Caco-2 (cell line): ENCODE measurements at regions not wholly inside any gene's neighbourhood (a gene's known extent, or its start where the extent isn't known, plus 50 kb on each side); places are given as distances from the start of the nearest gene placed in this dataset.
"Not testable (repeated sequence)": the region's sequence is repeated elsewhere in the genome, so short reads cannot be mapped to it uniquely, and the experiment has no call there.

ENCODE experiments used
- BruUV-seq: library from RNA; stranded (reverse); fragments of 400-500 nt; replicated peaks from 2 replicates; lab custom pipeline; 2021; lab: Mats Ljungman, UMichigan
- CTCF ChIA-PET: fragments of 300-600 bp; sonication (Branson Sonifier 250); formaldehyde crosslinking; loops from one replicate; lab custom pipeline; 2022; ENCODE audit warnings: antibody characterized with exemption; lab: Charles Lee
- POLR2A ChIA-PET: fragments of 300-600 bp; sonication (Branson Sonifier 250); formaldehyde crosslinking; loops from one replicate; lab custom pipeline; 2022; ENCODE audit warnings: antibody characterized with exemption; lab: Charles Lee
- DNase-seq, 2 experiments: peaks; one replicate each; pipeline versions ENCODE4 v3.0.0 to v3.0.0-alpha.2; 2020 to 2022
- H3K27me3 ChIP-seq: replicated peaks from 2 replicates; pipeline ENCODE4 v1.6.0; 2011; ENCODE audit warnings: low read length; ENCODE audit not compliant: control insufficient read depth, insufficient read depth
- H3K36me3 ChIP-seq: 2 replicates; pipeline ENCODE4 v1.5.1; 2011; ENCODE audit warnings: low read length; ENCODE audit not compliant: control insufficient read depth, insufficient read depth
- H3K4me1 ChIP-seq: fragments of 250-450 bp; sonication (Bioruptor Pico); 2 replicates; pipeline ENCODE4 v1.5.1; 2020; ENCODE audit warnings: mild to moderate bottlenecking
- H3K4me3 ChIP-seq: 2 replicates; pipeline ENCODE4 v1.5.1; 2011; ENCODE audit warnings: low read depth, mild to moderate bottlenecking, control low read depth, low read length
- H3K9me3 ChIP-seq: fragments of 250-450 bp; sonication (Bioruptor Pico); 2 replicates; pipeline ENCODE4 v1.5.1; 2020; ENCODE audit warnings: mild to moderate bottlenecking, moderate library complexity
- H3K27ac Mint-ChIP-seq: one replicate; pipeline ENCODE4 v1.8.0; 2022; ENCODE audit warnings: mixed read lengths; ENCODE audit not compliant: unreplicated experiment
- H3K27me3 Mint-ChIP-seq: one replicate; pipeline ENCODE4 v1.8.0; 2022; ENCODE audit warnings: mixed read lengths; ENCODE audit not compliant: insufficient read depth, unreplicated experiment
- H3K36me3 Mint-ChIP-seq: one replicate; pipeline ENCODE4 v1.8.0; 2022; ENCODE audit warnings: mild to moderate bottlenecking, mixed read lengths; ENCODE audit not compliant: insufficient read depth, unreplicated experiment
- H3K4me1 Mint-ChIP-seq: one replicate; pipeline ENCODE4 v1.8.0; 2022; ENCODE audit warnings: low read depth, mixed read lengths; ENCODE audit not compliant: unreplicated experiment
- H3K4me3 Mint-ChIP-seq: one replicate; pipeline ENCODE4 v1.8.0; 2022; ENCODE audit warnings: mild to moderate bottlenecking, moderate library complexity, mixed read lengths; ENCODE audit not compliant: unreplicated experiment
- H3K9me3 Mint-ChIP-seq: one replicate; pipeline ENCODE4 v1.8.0; 2022; ENCODE audit warnings: mixed read lengths; ENCODE audit not compliant: unreplicated experiment
- intact Hi-C: fragments of 100-400 bp; cut with micrococcal nuclease; formaldehyde crosslinking; loops from one replicate; pipeline ENCODE4 v1.10.0; 2022; ENCODE audit not compliant: unreplicated experiment
- TF ChIP-seq, protein P1 (sequence below), 2 experiments: fragments of 200-600 bp in 1 of 2; IDR thresholded peaks; 1 replicate in 1 of 2; 2 replicates in 1 of 2; pipeline versions ENCODE4 v1.5.1 to v1.8.0; 2011 to 2022; ENCODE audit warnings: antibody characterized with exemption in 1 of 2, control low read depth in 1 of 2, inconsistent platforms in 1 of 2, low read depth in 1 of 2, low read length in 1 of 2, mild to moderate bottlenecking in 1 of 2, moderate library complexity in 1 of 2; ENCODE audit not compliant: insufficient read depth in 1 of 2, severe bottlenecking in 1 of 2, unreplicated experiment in 1 of 2

DNA sequence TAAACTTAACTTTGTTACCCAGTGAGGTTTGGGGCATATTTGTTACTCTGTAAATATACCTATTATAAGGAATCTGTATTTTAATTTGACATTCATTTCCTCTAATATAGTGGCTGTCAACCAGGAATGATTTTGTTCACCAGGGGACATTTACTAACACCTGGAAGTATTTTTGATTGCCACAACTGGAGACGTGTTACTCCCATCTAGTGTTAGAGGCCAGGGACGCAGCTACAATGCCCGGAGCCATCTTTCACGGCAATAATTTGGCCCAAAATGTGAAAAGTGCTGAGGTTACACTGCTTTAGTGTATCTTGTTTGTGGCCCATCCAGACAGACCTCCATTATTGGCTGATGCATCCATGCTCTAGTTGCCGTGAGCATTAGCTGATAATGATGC lies 881.3 kb upstream of the ATXN7L3B start:
- no peaks in the 10 kb centered on the region for H3K9me3 Mint-ChIP-seq
- no peak for DNase-seq

DNA sequence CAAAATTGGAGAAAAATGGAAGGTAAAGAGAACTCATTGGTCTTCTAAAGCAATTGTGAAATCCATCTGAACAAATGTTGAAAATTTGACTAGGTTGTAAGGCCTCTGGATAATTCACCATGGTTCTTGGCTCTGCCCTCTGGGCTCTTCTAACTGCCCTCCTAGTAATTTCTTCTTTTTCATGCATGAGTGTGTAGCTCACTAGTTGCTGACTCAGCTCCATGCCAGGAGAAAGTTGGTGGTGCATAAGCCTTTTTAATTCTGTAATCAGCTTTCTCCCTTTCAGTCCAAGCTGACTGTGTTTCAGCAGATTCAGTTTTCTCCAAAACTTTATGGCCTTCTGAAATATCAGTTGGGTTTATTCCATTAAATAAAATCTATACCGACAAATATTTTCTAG lies 877.8 kb upstream of the ATXN7L3B start:
- Mint-ChIP-seq H3K4me3 (no peak overlapping the region), H3K27me3 (no peaks in the 10 kb centered on the region), H3K9me3 (no peaks in the 10 kb centered on the region), H3K27ac (no peak overlapping the region), H3K4me1 (no peaks in the 10 kb centered on the region), H3K36me3 (no peaks in the 10 kb centered on the region)
- H3K27me3 ChIP-seq: no peaks in the 10 kb centered on the region
- DNase-seq: no peak
- H3K36me3 ChIP-seq: no peaks in the 10 kb centered on the region
- H3K4me1 ChIP-seq: no peaks in the 10 kb centered on the region
- no peaks in the 10 kb centered on the region for H3K9me3 ChIP-seq
- no peak overlapping the region for H3K4me3 ChIP-seq
- ChIA-PET CTCF (no interaction called here), POLR2A (interaction anchor here (0.6 kb wide), 1 partner anchor 715 kb away, joined by 3 read pairs; no protein-coding TSS in a partner anchor)
- TF ChIP-seq, protein P1, sequence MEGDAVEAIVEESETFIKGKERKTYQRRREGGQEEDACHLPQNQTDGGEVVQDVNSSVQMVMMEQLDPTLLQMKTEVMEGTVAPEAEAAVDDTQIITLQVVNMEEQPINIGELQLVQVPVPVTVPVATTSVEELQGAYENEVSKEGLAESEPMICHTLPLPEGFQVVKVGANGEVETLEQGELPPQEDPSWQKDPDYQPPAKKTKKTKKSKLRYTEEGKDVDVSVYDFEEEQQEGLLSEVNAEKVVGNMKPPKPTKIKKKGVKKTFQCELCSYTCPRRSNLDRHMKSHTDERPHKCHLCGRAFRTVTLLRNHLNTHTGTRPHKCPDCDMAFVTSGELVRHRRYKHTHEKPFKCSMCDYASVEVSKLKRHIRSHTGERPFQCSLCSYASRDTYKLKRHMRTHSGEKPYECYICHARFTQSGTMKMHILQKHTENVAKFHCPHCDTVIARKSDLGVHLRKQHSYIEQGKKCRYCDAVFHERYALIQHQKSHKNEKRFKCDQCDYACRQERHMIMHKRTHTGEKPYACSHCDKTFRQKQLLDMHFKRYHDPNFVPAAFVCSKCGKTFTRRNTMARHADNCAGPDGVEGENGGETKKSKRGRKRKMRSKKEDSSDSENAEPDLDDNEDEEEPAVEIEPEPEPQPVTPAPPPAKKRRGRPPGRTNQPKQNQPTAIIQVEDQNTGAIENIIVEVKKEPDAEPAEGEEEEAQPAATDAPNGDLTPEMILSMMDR (IDR thresholded peaks at IDR 0.05; ENCODE audit: insufficient read depth in 1 of 2, low read depth in 1 of 2, low read length in 1 of 2, severe bottlenecking in 1 of 2, unreplicated experiment in 1 of 2): no peak
- intact Hi-C loops: no loop called here
- BruUV-seq: no TSS peak

More for the DNA sequence above, 881.3 kb upstream of the ATXN7L3B start:
- intact Hi-C loops: no loop called here
- no peaks in the 10 kb centered on the region for H3K9me3 ChIP-seq
- no peak overlapping the region for H3K4me3 ChIP-seq
- ChIA-PET CTCF (no interaction called here), POLR2A (no interaction called here)
- Mint-ChIP-seq H3K27me3 (no peaks in the 10 kb centered on the region), H3K36me3 (no peaks in the 10 kb centered on the region), H3K27ac (no peak overlapping the region), H3K4me1 (no peaks in the 10 kb centered on the region), H3K4me3 (no peak overlapping the region)
- no peaks in the 10 kb centered on the region for H3K4me1 ChIP-seq
- TF ChIP-seq, protein P1 (IDR thresholded peaks at IDR 0.05; ENCODE audit: insufficient read depth in 1 of 2, low read depth in 1 of 2, low read length in 1 of 2, severe bottlenecking in 1 of 2, unreplicated experiment in 1 of 2): no peak
- no peaks in the 10 kb centered on the region for H3K36me3 ChIP-seq
- no peaks in the 10 kb centered on the region for H3K27me3 ChIP-seq
- BruUV-seq: no TSS peak

DNA sequence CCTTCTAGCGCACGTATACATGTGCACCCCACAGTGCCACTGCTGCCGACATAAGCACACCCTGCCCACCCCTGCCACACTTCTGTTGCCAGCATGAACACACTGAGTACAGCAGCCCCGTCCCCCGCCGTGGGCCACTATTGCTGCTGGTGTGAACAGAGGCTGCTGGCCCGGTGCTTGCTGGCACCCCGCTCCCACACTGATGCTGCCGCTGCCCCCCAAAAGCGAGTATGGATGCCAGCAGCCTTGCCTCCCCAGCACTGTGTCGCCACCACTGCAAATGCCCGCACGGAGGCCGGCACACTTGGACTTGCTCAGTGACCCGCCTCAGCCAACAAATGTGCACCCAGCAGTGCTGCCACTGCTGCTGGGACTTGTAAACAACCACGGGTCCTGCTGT lies 872.4 kb upstream of the ATXN7L3B start:
- CTCF ChIA-PET: no interaction called here
- peak in 1 of 2 experiments; percentile 5 for DNase-seq
- H3K4me1 ChIP-seq: no peaks in the 10 kb centered on the region
- no peaks in the 10 kb centered on the region for H3K4me1 Mint-ChIP-seq
- no TSS peak for BruUV-seq
- no peaks in the 10 kb centered on the region for H3K9me3 Mint-ChIP-seq
- TF ChIP-seq, protein P1 (IDR thresholded peaks at IDR 0.05; ENCODE audit: insufficient read depth in 1 of 2, low read depth in 1 of 2, low read length in 1 of 2, severe bottlenecking in 1 of 2, unreplicated experiment in 1 of 2): no peak
- no peak overlapping the region for H3K4me3 ChIP-seq
- H3K4me3 Mint-ChIP-seq: no peak overlapping the region
- no peaks in the 10 kb centered on the region for H3K27me3 ChIP-seq
- no peak overlapping the region for H3K27ac Mint-ChIP-seq
- no peaks in the 10 kb centered on the region for H3K27me3 Mint-ChIP-seq
- no peaks in the 10 kb centered on the region for H3K36me3 ChIP-seq
- no peaks in the 10 kb centered on the region for H3K36me3 Mint-ChIP-seq
- intact Hi-C loops: no loop called here
- no peaks in the 10 kb centered on the region for H3K9me3 ChIP-seq
- POLR2A ChIA-PET: no interaction called here

DNA sequence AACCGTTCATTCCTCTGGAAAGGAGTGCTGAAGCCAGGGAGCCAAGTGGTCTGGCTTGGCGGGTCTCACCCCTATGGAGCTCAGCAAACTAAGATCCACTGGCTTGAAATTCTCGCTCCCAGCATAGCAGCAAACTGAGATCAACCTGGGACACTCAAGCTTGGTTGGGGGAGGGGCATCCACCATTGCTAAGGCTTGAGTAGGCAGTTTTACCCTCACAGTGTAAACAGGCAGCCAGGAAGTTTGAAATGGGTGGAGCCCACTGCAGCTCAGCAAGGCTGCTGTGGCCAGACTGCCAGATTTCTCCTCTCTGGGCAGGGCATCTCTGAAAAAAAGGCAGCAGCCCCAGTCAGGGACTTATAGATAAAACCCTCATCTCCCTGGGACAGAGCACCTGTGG lies 866.1 kb upstream of the ATXN7L3B start:
- BruUV-seq, H3K36me3 Mint-ChIP-seq, H3K27ac Mint-ChIP-seq, H3K4me3 Mint-ChIP-seq, H3K9me3 ChIP-seq, H3K4me3 ChIP-seq, POLR2A ChIA-PET, H3K27me3 Mint-ChIP-seq, H3K9me3 Mint-ChIP-seq, H3K36me3 ChIP-seq, H3K27me3 ChIP-seq, intact Hi-C loops, H3K4me1 ChIP-seq, H3K4me1 Mint-ChIP-seq: not testable (repeated sequence)
- peak in 1 of 2 experiments; percentile 20 for DNase-seq
- CTCF ChIA-PET: interaction anchor here (0.6 kb wide), 1 partner anchor 23 kb away, joined by 3 read pairs; no protein-coding TSS in a partner anchor
